Upper lobe of left lung (tissue), 6 donors: ENCODE measurements at regions not wholly inside any gene's neighbourhood (a gene's known extent, or its start where the extent isn't known, plus 50 kb on each side); places are given as distances from the start of the nearest gene placed in this dataset.
A peak's percentile ranks its signal among the peaks of the same experiment; 100 is the strongest.

ENCODE experiments used
- ATAC-seq, 2 donors: fragments of 200-7000 bp; cut with Tn5 transposase; one replicate each; pipeline ENCODE4 v1.9.1; 2022; ENCODE audit warnings: mild to moderate bottlenecking in 2 of 2, moderate library complexity in 2 of 2; ENCODE audit not compliant: low FRiP score in 2 of 2
- DNase-seq, 2 donors: peaks; one replicate each; pipeline ENCODE4 v3.0.0-alpha.2; 2019 to 2020
- H3K27ac ChIP-seq, 4 donors: fragments of 200-600 bp; sonication (generic); one replicate each; pipeline ENCODE4 v1.5.1; 2016 to 2019
- H3K27me3 ChIP-seq, 4 donors: fragments of 200-600 bp; sonication (generic); one replicate each; pipeline ENCODE4 v1.5.1; 2017 to 2019
- H3K36me3 ChIP-seq, 4 donors: fragments of 200-600 bp; sonication (generic); one replicate each; pipeline ENCODE4 v1.5.1; 2016 to 2019
- H3K4me1 ChIP-seq, 4 donors: fragments of 200-600 bp; sonication (generic); one replicate each; pipeline ENCODE4 v1.5.1; 2018 to 2019
- H3K4me3 ChIP-seq, 4 donors: fragments of 200-600 bp; sonication (generic); one replicate each; pipeline ENCODE4 v1.5.1; 2017 to 2019; ENCODE audit warnings: mild to moderate bottlenecking in 2 of 4, moderate library complexity in 1 of 4
- H3K9me3 ChIP-seq, 4 donors: fragments of 200-600 bp; sonication (generic); one replicate each; pipeline ENCODE4 v1.5.1; 2018 to 2019
- CTCF ChIP-seq, 6 experiments: fragments of 450-650 bp in 4 of 6; fragments of 200-600 bp in 2 of 6; sonication (generic) in 2 of 6; IDR thresholded peaks; one replicate each; pipeline ENCODE4 v1.5.1; 2016 to 2019; ENCODE audit warnings: antibody characterized with exemption in 6 of 6
- EP300 ChIP-seq, 4 donors: sonication (generic); formaldehyde crosslinking; IDR thresholded peaks; one replicate each; pipeline ENCODE4 v1.5.1; 2017; ENCODE audit warnings: antibody characterized with exemption in 4 of 4, control low read depth in 2 of 4
- POLR2A ChIP-seq, 4 donors: fragments of 450-650 bp; IDR thresholded peaks; one replicate each; pipeline ENCODE4 v1.5.1; 2016 to 2017; ENCODE audit warnings: antibody characterized with exemption in 4 of 4, mild to moderate bottlenecking in 2 of 4
- POLR2AphosphoS5 ChIP-seq, 2 donors: sonication (generic); formaldehyde crosslinking; IDR thresholded peaks; one replicate each; pipeline ENCODE4 v1.5.1; 2017; ENCODE audit warnings: antibody characterized with exemption in 2 of 2
- WGBS, 2 donors: methylation state at CpG; one replicate each; pipeline ENCODE4 v1.1.5; 2017 to 2018; 5-methylcytosine and 5-hydroxymethylcytosine counted together
- donor health status: DM: no; HTN: no; CAD: no; lungs with moderate emphysema.
- donor health status: DM: no; HTN: yes; CAD: no; lungs with severe emphysema.

- no peak for TF ChIP-seq EP300 (IDR thresholded peaks at IDR 0.05)
- TF ChIP-seq POLR2A (IDR thresholded peaks at IDR 0.05) = no peak
- TF ChIP-seq POLR2AphosphoS5 (IDR thresholded peaks at IDR 0.05) = no peak
- WGBS, 2 donors = 77 to 83% methylated on average over 9 to 14 of the region's 14 CpGs
- peak; percentile 14 to 34 for DNase-seq
- Histone ChIP-seq H3K4me1 (no peaks in the 10 kb centered on the region), H3K9me3 (peaks cover 0 to 83% (median 11%) of the 10 kb centered on the region in 4 donors), H3K4me3 (no peak overlapping the region), H3K27me3 (no peaks in the 10 kb centered on the region), H3K36me3 (no peaks in the 10 kb centered on the region), H3K27ac (no peak overlapping the region)
- no peak for ATAC-seq
These were observed 228.1 kb downstream of the SNRPN start for GRCh38 chr15:25182736-25183445.

- Histone ChIP-seq H3K4me3 (no peak overlapping the region), H3K27me3 (no peaks in the 10 kb centered on the region), H3K4me1 (no peaks in the 10 kb centered on the region), H3K9me3 (peaks cover 0 to 85% (median 12%) of the 10 kb centered on the region in 4 donors), H3K36me3 (no peaks in the 10 kb centered on the region), H3K27ac (no peak overlapping the region)
- TF ChIP-seq POLR2A (IDR thresholded peaks at IDR 0.05) = no peak
- no peak for TF ChIP-seq CTCF (IDR thresholded peaks at IDR 0.05)
- TF ChIP-seq POLR2AphosphoS5 (IDR thresholded peaks at IDR 0.05) = no peak
- TF ChIP-seq EP300 (IDR thresholded peaks at IDR 0.05) = no peak
- no peak for ATAC-seq
- WGBS, 2 donors = 77 to 79% methylated on average over 5 to 9 of the region's 9 CpGs
- peak in 1 of 2 donors; percentile 22 for DNase-seq
These were observed 228.9 kb downstream of the SNRPN start for GRCh38 chr15:25183581-25184251.

DNA sequence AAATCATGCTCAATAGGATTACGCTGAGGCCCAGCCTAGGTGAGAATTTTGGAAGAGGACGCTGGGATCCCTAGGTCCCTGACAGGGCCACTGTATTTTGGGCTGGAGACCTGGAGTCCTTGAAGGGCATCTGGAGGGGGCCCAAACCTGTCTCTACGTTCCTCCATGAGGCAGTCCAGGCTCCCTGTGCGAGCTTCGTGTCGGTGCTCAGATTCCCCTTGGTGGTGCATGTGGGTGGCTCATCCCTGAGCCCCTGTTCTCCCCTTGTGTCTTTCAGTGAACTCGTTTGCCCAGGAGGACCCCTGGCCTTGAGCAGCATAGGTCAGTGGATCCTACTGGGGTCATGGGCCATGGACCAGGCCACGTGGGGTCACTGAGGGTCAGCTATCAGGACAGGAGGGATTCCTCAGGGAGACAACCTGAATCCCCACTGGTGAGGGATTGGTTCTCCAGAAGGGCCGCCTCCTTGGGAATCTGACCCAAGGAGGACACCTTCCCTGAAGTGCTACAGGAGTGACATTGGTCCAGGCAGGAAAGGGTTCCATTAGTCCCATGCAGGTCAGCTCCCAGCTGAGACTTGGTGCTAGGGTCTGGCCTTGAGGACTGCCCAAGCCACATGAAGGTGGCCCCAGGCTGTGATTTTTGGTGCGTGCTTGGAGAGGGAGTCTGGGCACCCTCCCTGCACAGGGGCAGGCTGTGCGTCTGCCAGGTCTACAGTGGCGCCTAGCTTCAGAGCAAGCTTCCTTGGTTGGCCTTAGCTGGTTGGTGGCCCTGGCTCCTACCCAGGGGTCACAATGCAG is 229.8 kb downstream of the SNRPN start:
- DNase-seq (no peak), ATAC-seq (no peak)
- Histone ChIP-seq H3K27me3 (no peaks in the 10 kb centered on the region), H3K4me3 (no peak overlapping the region), H3K4me1 (no peaks in the 10 kb centered on the region), H3K27ac (no peak overlapping the region), H3K9me3 (peaks cover 0 to 83% (median 12%) of the 10 kb centered on the region in 4 donors), H3K36me3 (no peaks in the 10 kb centered on the region)
- WGBS, 2 donors = 80 to 81% methylated on average over 3 to 11 of the region's 12 CpGs
- TF ChIP-seq CTCF (IDR thresholded peaks at IDR 0.05) (no peak), POLR2AphosphoS5 (IDR thresholded peaks at IDR 0.05) (no peak), EP300 (IDR thresholded peaks at IDR 0.05) (no peak), POLR2A (IDR thresholded peaks at IDR 0.05) (no peak)

GRCh38 chr15:25185156-25185710 is 230.4 kb downstream of the SNRPN start:
- no peak overlapping the region for H3K27ac ChIP-seq
- 88% methylated on average over 14 to 15 of the region's 15 CpGs for WGBS, 2 donors
- H3K36me3 ChIP-seq = no peaks in the 10 kb centered on the region
- H3K4me1 ChIP-seq = no peaks in the 10 kb centered on the region
- no peaks in the 10 kb centered on the region for H3K27me3 ChIP-seq
- H3K4me3 ChIP-seq = no peak overlapping the region
- ATAC-seq (no peak), DNase-seq (peak in 1 of 2 donors; percentile 35)
- TF ChIP-seq CTCF (IDR thresholded peaks at IDR 0.05) (no peak), POLR2A (IDR thresholded peaks at IDR 0.05) (no peak), EP300 (IDR thresholded peaks at IDR 0.05) (no peak)
- peaks cover 0 to 76% (median 12%) of the 10 kb centered on the region in 4 donors for H3K9me3 ChIP-seq

DNA sequence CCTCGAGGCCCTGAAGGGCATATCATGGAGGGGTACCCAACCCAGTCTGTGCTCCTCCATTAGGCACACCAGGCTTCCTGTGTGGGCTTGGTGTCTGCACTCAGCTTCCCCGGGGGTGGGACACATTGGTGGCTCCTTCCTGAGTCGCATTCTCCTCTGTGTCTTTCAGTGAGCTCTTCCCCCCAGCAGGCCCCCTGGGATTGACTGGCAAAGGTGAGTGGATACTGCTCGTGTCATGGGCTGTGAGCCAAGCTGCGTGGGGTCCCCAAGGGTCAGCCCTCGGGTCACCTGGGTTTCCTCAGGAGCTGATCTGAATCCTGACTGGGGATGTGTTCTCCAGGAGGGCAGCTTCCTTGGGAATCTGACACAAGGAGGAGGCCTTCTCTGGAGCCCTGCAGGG is 231.0 kb downstream of the SNRPN start:
- DNase-seq = no peak
- peaks cover 0 to 73% (median 10%) of the 10 kb centered on the region in 4 donors for H3K9me3 ChIP-seq

More for the DNA sequence above, 231.0 kb downstream of the SNRPN start:
- TF ChIP-seq EP300 (IDR thresholded peaks at IDR 0.05) (no peak), CTCF (IDR thresholded peaks at IDR 0.05) (no peak), POLR2AphosphoS5 (IDR thresholded peaks at IDR 0.05) (no peak), POLR2A (IDR thresholded peaks at IDR 0.05) (no peak)
- Histone ChIP-seq H3K27me3 (no peaks in the 10 kb centered on the region), H3K36me3 (no peaks in the 10 kb centered on the region), H3K4me1 (no peaks in the 10 kb centered on the region), H3K4me3 (no peak overlapping the region), H3K27ac (no peak overlapping the region)
- WGBS, 2 donors = 73 to 90% methylated on average over 3 to 6 of the region's 6 CpGs
- no peak for ATAC-seq
